SU-DHL-6 (cell line): ENCODE measurements at regions not wholly inside any gene's neighbourhood (a gene's known extent, or its start where the extent isn't known, plus 50 kb on each side); places are given as distances from the start of the nearest gene placed in this dataset.

Source experiments
- EZH2phosphoT487 ChIP-seq: fragments of 200-600 bp; sonication (generic), shearing (Covaris generic); conservative IDR thresholded peaks from 2 replicates; pipeline ENCODE4 v1.6.1; 2018; ENCODE audit warnings: mild to moderate bottlenecking, antibody characterized with exemption, low read length, moderate library complexity, mixed read lengths
- TF ChIP-seq, protein P1 (sequence below): fragments of 200-600 bp; sonication (generic); IDR thresholded peaks from one replicate; pipeline ENCODE4 v1.5.1; 2017; ENCODE audit warnings: antibody characterized with exemption, mild to moderate bottlenecking, low read length, moderate library complexity; ENCODE audit not compliant: insufficient read depth, poor library complexity, severe bottlenecking

- TF ChIP-seq, protein P1, sequence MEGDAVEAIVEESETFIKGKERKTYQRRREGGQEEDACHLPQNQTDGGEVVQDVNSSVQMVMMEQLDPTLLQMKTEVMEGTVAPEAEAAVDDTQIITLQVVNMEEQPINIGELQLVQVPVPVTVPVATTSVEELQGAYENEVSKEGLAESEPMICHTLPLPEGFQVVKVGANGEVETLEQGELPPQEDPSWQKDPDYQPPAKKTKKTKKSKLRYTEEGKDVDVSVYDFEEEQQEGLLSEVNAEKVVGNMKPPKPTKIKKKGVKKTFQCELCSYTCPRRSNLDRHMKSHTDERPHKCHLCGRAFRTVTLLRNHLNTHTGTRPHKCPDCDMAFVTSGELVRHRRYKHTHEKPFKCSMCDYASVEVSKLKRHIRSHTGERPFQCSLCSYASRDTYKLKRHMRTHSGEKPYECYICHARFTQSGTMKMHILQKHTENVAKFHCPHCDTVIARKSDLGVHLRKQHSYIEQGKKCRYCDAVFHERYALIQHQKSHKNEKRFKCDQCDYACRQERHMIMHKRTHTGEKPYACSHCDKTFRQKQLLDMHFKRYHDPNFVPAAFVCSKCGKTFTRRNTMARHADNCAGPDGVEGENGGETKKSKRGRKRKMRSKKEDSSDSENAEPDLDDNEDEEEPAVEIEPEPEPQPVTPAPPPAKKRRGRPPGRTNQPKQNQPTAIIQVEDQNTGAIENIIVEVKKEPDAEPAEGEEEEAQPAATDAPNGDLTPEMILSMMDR, result no peak
- no peak for TF ChIP-seq EZH2phosphoT487
Observed at GRCh38 chrX:120727452-120727851, 97.6 kb upstream of the C1GALT1C1 start.
